GM21526 (cell line): ENCODE measurements at regions not wholly inside any gene's neighbourhood (a gene's known extent, or its start where the extent isn't known, plus 50 kb on each side); places are given as distances from the start of the nearest gene placed in this dataset.

Experiments used
- ATAC-seq: cut with Tn5 transposase; IDR thresholded peaks from one replicate; pipeline ENCODE4 v1.9.1; 2021; ENCODE audit warnings: moderate library complexity; ENCODE audit not compliant: unreplicated experiment, low FRiP score

- no peak for ATAC-seq
Measured at GRCh38 chr3:34547297-34547920, 749.0 kb downstream of the PDCD6IP start.

GRCh38 chr3:34567266-34567665 is 768.8 kb downstream of the PDCD6IP start:
- no peak for ATAC-seq

GRCh38 chr3:34568766-34569165 is 770.3 kb downstream of the PDCD6IP start:
- no peak for ATAC-seq

- no peak for ATAC-seq
Measured at GRCh38 chr3:34569437-34569836, 771.0 kb downstream of the PDCD6IP start.

- ATAC-seq, result no peak
Measured at GRCh38 chr3:34570916-34571705, 772.7 kb downstream of the PDCD6IP start.

- ATAC-seq, result no peak
Measured at GRCh38 chr3:34571714-34572113, 773.3 kb downstream of the PDCD6IP start.

- no peak for ATAC-seq
Measured at GRCh38 chr3:34575776-34576175, 777.3 kb downstream of the PDCD6IP start.

GRCh38 chr3:34582055-34582454 is 783.6 kb downstream of the PDCD6IP start:
- ATAC-seq, result no peak

GRCh38 chr3:34583451-34583850 is 785.0 kb downstream of the PDCD6IP start:
- ATAC-seq, result no peak

- ATAC-seq, result no peak
Measured at GRCh38 chr3:34584971-34585370, 786.5 kb downstream of the PDCD6IP start.

GRCh38 chr3:34599595-34599994 is 801.2 kb downstream of the PDCD6IP start:
- no peak for ATAC-seq

GRCh38 chr3:34619990-34620389 is 821.6 kb downstream of the PDCD6IP start:
- no peak for ATAC-seq

GRCh38 chr3:34626699-34627098 is 828.3 kb downstream of the PDCD6IP start:
- ATAC-seq, result no peak

GRCh38 chr3:34634939-34635338 is 836.5 kb downstream of the PDCD6IP start:
- ATAC-seq, result no peak

GRCh38 chr3:34635352-34635850 is 837.0 kb downstream of the PDCD6IP start:
- ATAC-seq, result no peak

GRCh38 chr3:34646911-34647460 is 848.6 kb downstream of the PDCD6IP start:
- ATAC-seq, result no peak

GRCh38 chr3:34650131-34650530 is 851.7 kb downstream of the PDCD6IP start:
- no peak for ATAC-seq

- no peak for ATAC-seq
Measured at GRCh38 chr3:34668915-34669314, 870.5 kb downstream of the PDCD6IP start.

- ATAC-seq, result no peak
Measured at GRCh38 chr3:34669490-34669889, 871.1 kb downstream of the PDCD6IP start.

- ATAC-seq, result no peak
Measured at GRCh38 chr3:34675383-34676120, 877.1 kb downstream of the PDCD6IP start.

- no peak for ATAC-seq
Measured at GRCh38 chr3:34676436-34676835, 878.0 kb downstream of the PDCD6IP start.
